ENCODE measurements at regions not wholly inside any gene's neighbourhood (a gene's known extent, or its start where the extent isn't known, plus 50 kb on each side); places are given as distances from the start of the nearest gene placed in this dataset.

- no peak for TF ChIP-seq CTCF (conservative IDR thresholded peaks at IDR 0.05; ENCODE audit: low read depth, low read length)
- TF ChIP-seq EZH2 (IDR thresholded peaks at IDR 0.05; ENCODE audit: low read length, unreplicated experiment), result no peak
- TF ChIP-seq EZH2phosphoT487 (IDR thresholded peaks at IDR 0.05; ENCODE audit: borderline replicate concordance, low read length), result no peak
- no peak overlapping the region for H3K9ac ChIP-seq (ENCODE audit: low read length)
- H3K79me2 ChIP-seq (ENCODE audit: low read length), result no peaks in the 10 kb centered on the region
- no peaks in the 10 kb centered on the region for H3K9me2 ChIP-seq (replicated peaks; ENCODE audit: low read length)
- no peaks in the 10 kb centered on the region for H4K20me1 ChIP-seq (ENCODE audit: low read length)
- CTCF ChIA-PET, result no interaction called here
- no peaks in the 10 kb centered on the region for H3F3A ChIP-seq (ENCODE audit: low read length, unreplicated experiment)
- ATAC-seq (no peak), DNase-seq (no peak)
- no peak overlapping the region for H3K27ac ChIP-seq (ENCODE audit: low read length)
- no peaks in the 10 kb centered on the region for H3K4me1 ChIP-seq (ENCODE audit: insufficient read depth, low read length)
- H3K4me2 ChIP-seq (ENCODE audit: low read length), result no peak overlapping the region
- intact Hi-C loops (cut with micrococcal nuclease), result no loop called here
- H3K9me3 ChIP-seq (ENCODE audit: low read length), result no peaks in the 10 kb centered on the region
- H2AFZ ChIP-seq (ENCODE audit: low read length), result no peak overlapping the region
- POLR2A ChIA-PET (ENCODE audit: unreplicated experiment), result no interaction called here
- H3K4me3 ChIP-seq (ENCODE audit: low read length), result no peak overlapping the region
- H3K27me3 ChIP-seq (ENCODE audit: low read length), result no peaks in the 10 kb centered on the region
- no TSS peak for BruUV-seq (replicated peaks)
- H3K36me3 ChIP-seq (ENCODE audit: low read depth, low read length), result no peaks in the 10 kb centered on the region
Measured at GRCh38 chr22:35174401-35175038, 82.8 kb upstream of the HMGXB4 start.

- no peak for TF ChIP-seq EZH2phosphoT487 (IDR thresholded peaks at IDR 0.05; ENCODE audit: borderline replicate concordance, low read length)
- TF ChIP-seq EZH2 (IDR thresholded peaks at IDR 0.05; ENCODE audit: low read length, unreplicated experiment), result no peak
- TF ChIP-seq CTCF (conservative IDR thresholded peaks at IDR 0.05; ENCODE audit: low read depth, low read length), result no peak
- CTCF ChIA-PET, result no interaction called here
- BruUV-seq (replicated peaks), result no TSS peak
- no peak for DNase-seq
- no peak overlapping the region for H3K4me2 ChIP-seq (ENCODE audit: low read length)
- H3K9ac ChIP-seq (ENCODE audit: low read length), result no peak overlapping the region
- no peaks in the 10 kb centered on the region for H3K9me3 ChIP-seq (ENCODE audit: low read length)
- no peaks in the 10 kb centered on the region for H3K4me1 ChIP-seq (ENCODE audit: insufficient read depth, low read length)
- ATAC-seq, result no peak
- H3K4me3 ChIP-seq (ENCODE audit: low read length), result no peak overlapping the region
- no peaks in the 10 kb centered on the region for H3K9me2 ChIP-seq (replicated peaks; ENCODE audit: low read length)
- POLR2A ChIA-PET (ENCODE audit: unreplicated experiment), result no interaction called here
- no peak overlapping the region for H3K27ac ChIP-seq (ENCODE audit: low read length)
- no peaks in the 10 kb centered on the region for H4K20me1 ChIP-seq (ENCODE audit: low read length)
- intact Hi-C loops (cut with micrococcal nuclease), result no loop called here
- H3K27me3 ChIP-seq (ENCODE audit: low read length), result no peaks in the 10 kb centered on the region
- H2AFZ ChIP-seq (ENCODE audit: low read length), result no peak overlapping the region
- no peaks in the 10 kb centered on the region for H3F3A ChIP-seq (ENCODE audit: low read length, unreplicated experiment)
- no peaks in the 10 kb centered on the region for H3K79me2 ChIP-seq (ENCODE audit: low read length)
- H3K36me3 ChIP-seq (ENCODE audit: low read depth, low read length), result no peaks in the 10 kb centered on the region
Measured at GRCh38 chr22:35175392-35175791, 81.9 kb upstream of the HMGXB4 start.

- TF ChIP-seq EZH2 (IDR thresholded peaks at IDR 0.05; ENCODE audit: low read length, unreplicated experiment) (no peak), CTCF (conservative IDR thresholded peaks at IDR 0.05; ENCODE audit: low read depth, low read length) (no peak), EZH2phosphoT487 (IDR thresholded peaks at IDR 0.05; ENCODE audit: borderline replicate concordance, low read length) (no peak)
- Histone ChIP-seq H3F3A (ENCODE audit: low read length, unreplicated experiment) (no peaks in the 10 kb centered on the region), H2AFZ (ENCODE audit: low read length) (no peak overlapping the region), H3K27ac (ENCODE audit: low read length) (no peak overlapping the region), H3K4me3 (ENCODE audit: low read length) (no peak overlapping the region), H3K27me3 (ENCODE audit: low read length) (no peaks in the 10 kb centered on the region), H3K79me2 (ENCODE audit: low read length) (no peaks in the 10 kb centered on the region), H3K36me3 (ENCODE audit: low read depth, low read length) (no peaks in the 10 kb centered on the region), H3K9me3 (ENCODE audit: low read length) (no peaks in the 10 kb centered on the region), H3K4me2 (ENCODE audit: low read length) (no peak overlapping the region), H3K9ac (ENCODE audit: low read length) (no peak overlapping the region), H4K20me1 (ENCODE audit: low read length) (no peaks in the 10 kb centered on the region), H3K9me2 (replicated peaks; ENCODE audit: low read length) (no peaks in the 10 kb centered on the region), H3K4me1 (ENCODE audit: insufficient read depth, low read length) (no peaks in the 10 kb centered on the region)
- BruUV-seq (replicated peaks), result no TSS peak
- ChIA-PET CTCF (no interaction called here), POLR2A (ENCODE audit: unreplicated experiment) (no interaction called here)
- intact Hi-C loops (cut with micrococcal nuclease), result no loop called here
- no peak for ATAC-seq
- DNase-seq, result no peak
Measured at GRCh38 chr22:35177811-35178210, 79.5 kb upstream of the HMGXB4 start.
